Smooth muscle cell (in vitro differentiated cells): ENCODE measurements at regions not wholly inside any gene's neighbourhood (a gene's known extent, or its start where the extent isn't known, plus 50 kb on each side); places are given as distances from the start of the nearest gene placed in this dataset.

ENCODE experiments used
- DNase-seq: peaks from one replicate; lab custom pipeline; 2025; ENCODE audit not compliant: unreplicated experiment; lab: John Stamatoyannopoulos, UW
- H2AFZ ChIP-seq: fragments of 200-600 bp; sonication (generic); 2 replicates; pipeline ENCODE4 v1.6.0; 2016; ENCODE audit warnings: antibody characterized with exemption, low read depth, mild to moderate bottlenecking
- H3F3A ChIP-seq: fragments of 200-600 bp; sonication (generic); 2 replicates; pipeline ENCODE4 v1.6.0; 2017; ENCODE audit warnings: antibody characterized with exemption, low read depth
- H3K27ac ChIP-seq: fragments of 200-600 bp; sonication (generic); 2 replicates; pipeline ENCODE4 v1.5.1; 2016; ENCODE audit warnings: low read depth, mild to moderate bottlenecking
- H3K27me3 ChIP-seq: fragments of 200-600 bp; sonication (generic); 2 replicates; pipeline ENCODE4 v1.6.1; 2016; ENCODE audit warnings: low read depth, mild to moderate bottlenecking
- H3K36me3 ChIP-seq: fragments of 200-600 bp; sonication (generic); 2 replicates; pipeline ENCODE4 v1.5.1; 2016; ENCODE audit warnings: low read depth
- H3K4me1 ChIP-seq: fragments of 200-600 bp; sonication (generic); 2 replicates; pipeline ENCODE4 v1.5.1; 2016; ENCODE audit warnings: low read depth
- H3K4me2 ChIP-seq: fragments of 200-600 bp; sonication (generic); 2 replicates; pipeline ENCODE4 v1.6.0; 2016; ENCODE audit warnings: mild to moderate bottlenecking
- H3K4me3 ChIP-seq: fragments of 200-600 bp; sonication (generic); 2 replicates; pipeline ENCODE4 v1.5.1; 2016; ENCODE audit warnings: mild to moderate bottlenecking
- H3K79me2 ChIP-seq: fragments of 200-600 bp; sonication (generic); 2 replicates; pipeline ENCODE4 v1.6.0; 2016; ENCODE audit warnings: low read depth, mild to moderate bottlenecking
- H3K9ac ChIP-seq: fragments of 200-600 bp; sonication (generic); 2 replicates; pipeline ENCODE4 v1.6.0; 2016; ENCODE audit warnings: low read depth
- H3K9me3 ChIP-seq: fragments of 200-600 bp; sonication (generic); replicated peaks from 2 replicates; pipeline ENCODE4 v1.5.1; 2016; ENCODE audit warnings: low read depth
- H4K20me1 ChIP-seq: fragments of 200-600 bp; sonication (generic); 2 replicates; pipeline ENCODE4 v1.6.0; 2016; ENCODE audit warnings: low read depth
- WGBS: methylation state at CpG from one replicate; pipeline ENCODE4 v1.1.7; 2016; ENCODE audit warnings: low lambda C conversion rate; 5-methylcytosine and 5-hydroxymethylcytosine counted together
- TF ChIP-seq, protein P1 (sequence below): fragments of 200-600 bp; sonication (generic); IDR thresholded peaks from 2 replicates; pipeline ENCODE4 v1.5.1; 2017; ENCODE audit warnings: borderline replicate concordance, mild to moderate bottlenecking, antibody characterized with exemption; ENCODE audit not compliant: insufficient read depth, poor library complexity, severe bottlenecking

DNA sequence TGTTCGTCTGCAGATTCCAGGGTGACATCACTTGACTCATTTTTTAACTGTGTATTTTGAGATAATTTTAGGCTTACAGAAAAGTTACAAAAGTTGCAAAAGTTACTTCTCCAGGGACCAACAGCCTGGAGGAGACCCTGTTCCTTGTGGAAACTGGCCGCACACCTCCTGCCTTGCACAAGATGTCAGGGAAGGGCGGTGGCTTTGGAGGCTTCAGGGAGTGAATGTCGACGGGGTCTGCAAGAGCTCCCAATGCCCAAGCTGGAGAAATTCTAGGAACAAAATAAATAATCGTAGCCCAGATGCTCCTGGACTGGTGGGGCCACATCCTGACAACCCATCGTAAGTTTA lies 62.2 kb upstream of the FAM20C start:
- Histone ChIP-seq H3K4me2 (no peak overlapping the region), H3K79me2 (no peaks in the 10 kb centered on the region), H3K4me1 (no peaks in the 10 kb centered on the region), H3K4me3 (no peak overlapping the region), H3F3A (no peaks in the 10 kb centered on the region), H3K27me3 (no peaks in the 10 kb centered on the region), H3K27ac (no peak overlapping the region), H3K36me3 (no peaks in the 10 kb centered on the region), H3K9me3 (no peaks in the 10 kb centered on the region), H2AFZ (no peak overlapping the region), H3K9ac (no peak overlapping the region), H4K20me1 (no peaks in the 10 kb centered on the region)
- no peak for DNase-seq
- TF ChIP-seq, protein P1, sequence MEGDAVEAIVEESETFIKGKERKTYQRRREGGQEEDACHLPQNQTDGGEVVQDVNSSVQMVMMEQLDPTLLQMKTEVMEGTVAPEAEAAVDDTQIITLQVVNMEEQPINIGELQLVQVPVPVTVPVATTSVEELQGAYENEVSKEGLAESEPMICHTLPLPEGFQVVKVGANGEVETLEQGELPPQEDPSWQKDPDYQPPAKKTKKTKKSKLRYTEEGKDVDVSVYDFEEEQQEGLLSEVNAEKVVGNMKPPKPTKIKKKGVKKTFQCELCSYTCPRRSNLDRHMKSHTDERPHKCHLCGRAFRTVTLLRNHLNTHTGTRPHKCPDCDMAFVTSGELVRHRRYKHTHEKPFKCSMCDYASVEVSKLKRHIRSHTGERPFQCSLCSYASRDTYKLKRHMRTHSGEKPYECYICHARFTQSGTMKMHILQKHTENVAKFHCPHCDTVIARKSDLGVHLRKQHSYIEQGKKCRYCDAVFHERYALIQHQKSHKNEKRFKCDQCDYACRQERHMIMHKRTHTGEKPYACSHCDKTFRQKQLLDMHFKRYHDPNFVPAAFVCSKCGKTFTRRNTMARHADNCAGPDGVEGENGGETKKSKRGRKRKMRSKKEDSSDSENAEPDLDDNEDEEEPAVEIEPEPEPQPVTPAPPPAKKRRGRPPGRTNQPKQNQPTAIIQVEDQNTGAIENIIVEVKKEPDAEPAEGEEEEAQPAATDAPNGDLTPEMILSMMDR: no peak
- WGBS: 83% methylated on average over 7 of the region's 7 CpGs

DNA sequence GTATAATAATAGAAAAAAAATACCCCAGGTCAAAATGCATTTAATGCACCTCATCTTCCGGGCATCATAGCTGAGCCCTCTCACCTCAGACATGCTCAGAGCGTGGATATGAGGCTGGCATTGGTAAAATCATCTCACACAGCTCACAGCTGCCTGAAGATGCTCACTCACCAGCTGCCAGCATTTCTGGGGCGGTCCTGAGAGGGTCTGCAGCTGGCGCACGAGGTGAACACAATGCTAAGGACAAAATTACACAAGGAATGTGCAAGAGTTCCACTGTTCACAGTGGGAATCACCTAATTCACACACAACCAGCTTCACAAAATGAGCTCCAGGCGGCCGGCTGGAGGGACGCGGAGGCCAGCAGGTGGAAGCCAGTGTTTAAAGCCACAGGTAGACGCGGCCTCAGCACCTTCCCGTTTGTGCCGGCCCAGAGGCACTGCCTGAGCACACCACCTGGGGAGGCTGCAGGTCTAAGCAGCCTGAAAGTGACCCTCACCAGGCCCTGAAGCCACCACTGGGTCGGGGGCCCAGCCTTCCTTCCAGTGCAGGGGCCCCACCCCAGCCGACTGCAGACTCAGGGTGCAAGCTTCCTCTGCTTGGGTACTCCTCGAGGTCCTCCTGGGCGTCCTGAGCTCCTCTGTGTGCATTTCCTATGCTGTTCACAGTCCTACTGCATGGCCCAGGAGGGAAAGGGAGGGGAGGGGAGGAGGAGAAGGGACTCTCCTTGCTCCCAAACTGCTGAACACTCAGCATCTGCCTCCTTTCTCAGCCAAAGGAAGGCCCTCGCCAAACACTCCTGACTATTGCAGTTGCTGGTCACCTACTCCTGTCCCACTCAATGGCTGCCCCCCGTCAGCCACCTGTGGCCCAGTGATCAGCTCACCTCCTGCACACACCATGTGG lies 61.2 kb upstream of the FAM20C start:
- Histone ChIP-seq H4K20me1 (no peaks in the 10 kb centered on the region), H3K79me2 (no peaks in the 10 kb centered on the region), H3K36me3 (no peaks in the 10 kb centered on the region), H3K4me2 (no peak overlapping the region), H3K27ac (no peak overlapping the region), H3K4me1 (no peaks in the 10 kb centered on the region), H3K9ac (no peak overlapping the region), H3F3A (no peaks in the 10 kb centered on the region), H3K9me3 (no peaks in the 10 kb centered on the region), H3K27me3 (no peaks in the 10 kb centered on the region), H2AFZ (no peak overlapping the region), H3K4me3 (no peak overlapping the region)
- TF ChIP-seq, protein P1: no peak
- DNase-seq: no peak
- WGBS: 88% methylated on average over 19 of the region's 19 CpGs

DNA sequence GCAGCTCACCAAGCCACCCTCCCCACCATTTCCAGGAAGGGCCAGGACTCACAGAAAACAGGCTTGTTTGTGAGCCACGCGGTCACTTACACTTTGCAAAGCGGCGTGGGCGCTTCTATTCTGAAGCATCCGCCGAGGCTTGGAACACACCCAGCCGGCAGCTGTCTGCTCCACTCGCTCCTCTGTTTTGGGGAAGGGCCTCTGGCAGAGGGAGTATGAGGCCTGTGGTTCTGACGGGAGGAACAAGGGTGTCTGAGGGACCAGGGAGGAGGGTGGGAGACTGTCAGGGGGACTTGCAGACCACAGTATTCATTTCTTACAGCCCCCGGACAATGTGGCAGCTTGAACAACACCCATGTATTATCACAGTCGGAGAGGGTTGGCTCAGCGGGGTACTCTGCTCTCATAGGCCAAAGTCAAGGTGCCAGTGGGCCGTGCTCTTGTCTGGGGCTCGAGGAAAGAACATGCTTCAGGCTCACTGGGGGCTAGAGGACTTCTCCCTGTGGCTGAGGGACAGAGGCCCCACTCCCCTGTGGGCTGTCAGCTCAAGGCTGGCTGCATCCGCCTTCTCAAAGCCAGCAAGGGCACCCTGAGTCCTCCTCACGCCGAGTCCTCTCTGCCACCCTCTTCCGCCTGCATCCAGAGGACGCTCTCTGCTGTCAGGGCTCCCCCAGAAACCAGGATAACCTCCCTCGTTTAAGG lies 60.4 kb upstream of the FAM20C start:
- no peak overlapping the region for H2AFZ ChIP-seq
- no peak overlapping the region for H3K9ac ChIP-seq
- DNase-seq: no peak
- WGBS: 90% methylated on average over 21 of the region's 21 CpGs
- H3K27me3 ChIP-seq: no peaks in the 10 kb centered on the region
- H3K4me2 ChIP-seq: no peak overlapping the region
- H3K9me3 ChIP-seq: no peaks in the 10 kb centered on the region
- no peaks in the 10 kb centered on the region for H3K36me3 ChIP-seq
- no peaks in the 10 kb centered on the region for H4K20me1 ChIP-seq
- H3K79me2 ChIP-seq: no peaks in the 10 kb centered on the region
- no peak overlapping the region for H3K27ac ChIP-seq
- TF ChIP-seq, protein P1: no peak
- no peaks in the 10 kb centered on the region for H3F3A ChIP-seq
- no peak overlapping the region for H3K4me3 ChIP-seq
- H3K4me1 ChIP-seq: no peaks in the 10 kb centered on the region
